H1 (cell line): ENCODE measurements at regions not wholly inside any gene's neighbourhood (a gene's known extent, or its start where the extent isn't known, plus 50 kb on each side); places are given as distances from the start of the nearest gene placed in this dataset.

Source experiments
- CHD1 ChIP-seq: IDR thresholded peaks from 2 replicates; pipeline ENCODE4 v1.6.1; 2012; ENCODE audit warnings: low read depth, low read length, improper control_type of control experiment
- CHD2 ChIP-seq: IDR thresholded peaks from 2 replicates; pipeline ENCODE4 v1.6.1; 2012; ENCODE audit warnings: low read length, improper control_type of control experiment
- CREB1 ChIP-seq: IDR thresholded peaks from 2 replicates; pipeline ENCODE4 v1.6.1; 2012; ENCODE audit warnings: inconsistent platforms
- CTBP2 ChIP-seq: IDR thresholded peaks from 2 replicates; pipeline ENCODE4 v1.7.0; 2011; ENCODE audit warnings: borderline replicate concordance, mild to moderate bottlenecking, moderate library complexity, mixed read lengths, low read length; ENCODE audit not compliant: insufficient read depth, insufficient read length
- E2F6 ChIP-seq: IDR thresholded peaks from 2 replicates; pipeline ENCODE4 v1.6.1; 2012; ENCODE audit warnings: inconsistent platforms
- EP300 ChIP-seq, 2 experiments: IDR thresholded peaks; 1 replicate in 1 of 2; 2 replicates in 1 of 2; pipeline ENCODE4 v1.6.1; 2011 to 2012; ENCODE audit warnings: low read depth in 2 of 2, low read length in 2 of 2, mild to moderate bottlenecking in 2 of 2, borderline replicate concordance in 1 of 2, inconsistent platforms in 1 of 2, moderate library complexity in 1 of 2
- EZH2 ChIP-seq: fragments of 200-600 bp; sonication (generic); IDR thresholded peaks from 2 replicates; pipeline ENCODE4 v1.7.1; 2012; ENCODE audit warnings: low read depth, mild to moderate bottlenecking, moderate library complexity, low read length, inconsistent platforms; ENCODE audit not compliant: severe bottlenecking
- GTF2F1 ChIP-seq: IDR thresholded peaks from 2 replicates; pipeline ENCODE4 v1.6.1; 2012; ENCODE audit warnings: low read depth, low read length, improper control_type of control experiment, borderline replicate concordance
- HDAC2 ChIP-seq, 2 experiments: fragments of 300-600 bp in 1 of 2; sonication (generic) in 1 of 2; IDR thresholded peaks; 2 replicates each; pipeline ENCODE4 v1.6.1; 2011 to 2012; ENCODE audit warnings: low read depth in 2 of 2, low read length in 2 of 2, mild to moderate bottlenecking in 2 of 2, moderate library complexity in 2 of 2, borderline replicate concordance in 1 of 2, inconsistent platforms in 1 of 2
- JUN ChIP-seq: IDR thresholded peaks from 2 replicates; pipeline ENCODE4 v1.6.1; 2011; ENCODE audit warnings: low read depth, mild to moderate bottlenecking, improper control_type of control experiment, low read length
- KDM4A ChIP-seq: IDR thresholded peaks from one replicate; pipeline ENCODE4 v1.7.1; 2012; ENCODE audit warnings: low read depth, mild to moderate bottlenecking, moderate library complexity, low read length, inconsistent platforms; ENCODE audit not compliant: severe bottlenecking
- KDM5A ChIP-seq: fragments of 200-600 bp; IDR thresholded peaks from 2 replicates; pipeline ENCODE4 v1.7.1; 2012; ENCODE audit warnings: mild to moderate bottlenecking, low read length, inconsistent platforms, mixed read lengths
- NANOG ChIP-seq: IDR thresholded peaks from 2 replicates; pipeline ENCODE4 v1.6.1; 2011; ENCODE audit warnings: low read length, low read depth, mild to moderate bottlenecking, inconsistent platforms; ENCODE audit not compliant: insufficient read depth, poor library complexity, severe bottlenecking
- NRF1 ChIP-seq: IDR thresholded peaks from 2 replicates; pipeline ENCODE4 v1.6.1; 2011; ENCODE audit warnings: mild to moderate bottlenecking, low read depth, low read length, improper control_type of control experiment
- PHF8 ChIP-seq: fragments of 200-600 bp; sonication (generic); conservative IDR thresholded peaks from 2 replicates; pipeline ENCODE4 v1.7.1; 2012; ENCODE audit warnings: low read depth, mild to moderate bottlenecking, inconsistent platforms, low read length, moderate library complexity
- POLR2A ChIP-seq, 2 experiments: IDR thresholded peaks; 1 replicate in 1 of 2; 2 replicates in 1 of 2; pipeline ENCODE4 v1.6.1; 2011; ENCODE audit warnings: low read depth in 2 of 2, low read length in 2 of 2, mild to moderate bottlenecking in 2 of 2; ENCODE audit errors: control extremely low read depth in 1 of 2
- RFX5 ChIP-seq: IDR thresholded peaks from 2 replicates; pipeline ENCODE4 v1.6.1; 2011; ENCODE audit warnings: low read depth, low read length, improper control_type of control experiment, borderline replicate concordance
- SIN3A ChIP-seq, 2 experiments: IDR thresholded peaks in 1 of 2; conservative IDR thresholded peaks in 1 of 2; 2 replicates each; pipeline ENCODE4 v1.6.1; 2011 to 2012; ENCODE audit warnings: low read length in 2 of 2, improper control_type of control experiment in 1 of 2, low read depth in 1 of 2, mild to moderate bottlenecking in 1 of 2
- TEAD4 ChIP-seq: IDR thresholded peaks from 2 replicates; pipeline ENCODE4 v1.6.1; 2012; ENCODE audit warnings: low read depth, low read length, inconsistent platforms, mixed read lengths
- ZNF274 ChIP-seq: IDR thresholded peaks from 2 replicates; pipeline ENCODE4 v1.7.0; 2012; ENCODE audit warnings: low read length, borderline replicate concordance; ENCODE audit errors: extremely low read depth

- TF ChIP-seq EZH2 = peak; percentile 57
- TF ChIP-seq CTBP2 = peak; percentile 38
- 0 out of 4 replicates have a peak, but pooled peaks of 1 of the 2 experiments have one; percentile 28 for TF ChIP-seq SIN3A (conservative IDR thresholded peaks at IDR 0.05 in 1 of 2, IDR thresholded peaks at IDR 0.05 in 1 of 2; ENCODE audit: low read depth in 1 of 2, low read length in 2 of 2)
- no peak for TF ChIP-seq TEAD4
- TF ChIP-seq RFX5 = no peak
- no peak for TF ChIP-seq JUN
- TF ChIP-seq KDM5A = no peak
- TF ChIP-seq CHD2 = no peak
- peak; percentile 77 for TF ChIP-seq E2F6
- TF ChIP-seq PHF8 = no peak
- no peak for TF ChIP-seq NRF1
- TF ChIP-seq ZNF274 = no peak
- no peak for TF ChIP-seq EP300 (IDR thresholded peaks at IDR 0.05; ENCODE audit: borderline replicate concordance in 1 of 2, low read depth in 2 of 2, low read length in 2 of 2)
- TF ChIP-seq HDAC2 (IDR thresholded peaks at IDR 0.05; ENCODE audit: borderline replicate concordance in 1 of 2, low read depth in 2 of 2, low read length in 2 of 2) = peak in 1 of 2 experiments; percentile 40; a peak in 1 of 4 replicates
- TF ChIP-seq GTF2F1 = no peak
- TF ChIP-seq CHD1 = no peak
- TF ChIP-seq POLR2A (IDR thresholded peaks at IDR 0.05; ENCODE audit: control extremely low read depth in 1 of 2, low read depth in 2 of 2, low read length in 2 of 2) = no peak
- no peak for TF ChIP-seq NANOG
- TF ChIP-seq CREB1 = no peak; the same call in 1 of the 2 replicates
- TF ChIP-seq KDM4A = peak; percentile 99
Observed at GRCh38 chr3:87792534-87793336, 266.1 kb downstream of the CGGBP1 start, which contains the start of gene HTR1F (continued).
